ENCODE measurements at regions not wholly inside any gene's neighbourhood (a gene's known extent, or its start where the extent isn't known, plus 50 kb on each side); places are given as distances from the start of the nearest gene placed in this dataset.

- Histone ChIP-seq H3K9me3 (ENCODE audit: control insufficient read depth, insufficient read depth, low read depth, low read length) (no peaks in the 10 kb centered on the region), H3K4me1 (ENCODE audit: control insufficient read depth, insufficient read depth, low read length) (no peaks in the 10 kb centered on the region; the same call in 1 of the 2 replicates), H3K4me3 (ENCODE audit: low read depth, low read length) (no peak overlapping the region), H3K27ac (ENCODE audit: extremely low read depth, low read depth, low read length) (no peak overlapping the region), H3K36me3 (ENCODE audit: control insufficient read depth in 2 of 2, insufficient read depth in 1 of 2, low read length in 2 of 2) (no peaks in the 10 kb centered on the region)
- TF ChIP-seq ZNF433 (tag by site-specific recombination; IDR thresholded peaks at IDR 0.05; ENCODE audit: low read depth) (no peak), ZNF747 (tag by site-specific recombination; IDR thresholded peaks at IDR 0.05) (no peak), ZNF660 (tag by site-specific recombination; IDR thresholded peaks at IDR 0.05) (no peak), ZNF214 (tag by site-specific recombination; IDR thresholded peaks at IDR 0.05; ENCODE audit: borderline replicate concordance) (no peak), ZNF664 (tag by site-specific recombination; IDR thresholded peaks at IDR 0.05) (peak; percentile 75), ZBTB8A (tag by site-specific recombination; IDR thresholded peaks at IDR 0.05) (no peak)
- ChIA-PET POLR2A (interaction anchor here (0.6 kb wide), 1 partner anchor 72 kb away, joined by 3 read pairs; no protein-coding TSS in a partner anchor), CTCF (interaction anchor here (0.6 to 9.2 kb wide), 14 partner anchors 10 to 259 kb away, joined by 3 to 118 read pairs (median 8); no protein-coding TSS in a partner anchor)
Observed at GRCh38 chr6:41423002-41423401, 87.6 kb downstream of the NCR2 start.

GRCh38 chr6:41424370-41425058 lies 89.1 kb downstream of the NCR2 start:
- H3K27ac ChIP-seq (ENCODE audit: extremely low read depth, low read depth, low read length) = no peak overlapping the region
- POLR2A ChIA-PET = no interaction called here
- no peaks in the 10 kb centered on the region for H3K36me3 ChIP-seq (ENCODE audit: control insufficient read depth in 2 of 2, insufficient read depth in 1 of 2, low read length in 2 of 2)
- H3K9me3 ChIP-seq (ENCODE audit: control insufficient read depth, insufficient read depth, low read depth, low read length) = no peaks in the 10 kb centered on the region
- no peak overlapping the region for H3K4me3 ChIP-seq (ENCODE audit: low read depth, low read length)
- peaks cover 5% of the 10 kb centered on the region; the same call in 1 of the 2 replicates for H3K4me1 ChIP-seq (ENCODE audit: control insufficient read depth, insufficient read depth, low read length)
- CTCF ChIA-PET = interaction anchor here (0.5 to 9.2 kb wide), 64 partner anchors 8 to 713 kb away, joined by 3 to 118 read pairs (median 5); no protein-coding TSS in a partner anchor
- 0 out of 2 replicates have a peak, but pooled peaks have one; percentile 38 for TF ChIP-seq ZNF10 (tag by site-specific recombination; IDR thresholded peaks at IDR 0.05)
- TF ChIP-seq, protein P1, sequence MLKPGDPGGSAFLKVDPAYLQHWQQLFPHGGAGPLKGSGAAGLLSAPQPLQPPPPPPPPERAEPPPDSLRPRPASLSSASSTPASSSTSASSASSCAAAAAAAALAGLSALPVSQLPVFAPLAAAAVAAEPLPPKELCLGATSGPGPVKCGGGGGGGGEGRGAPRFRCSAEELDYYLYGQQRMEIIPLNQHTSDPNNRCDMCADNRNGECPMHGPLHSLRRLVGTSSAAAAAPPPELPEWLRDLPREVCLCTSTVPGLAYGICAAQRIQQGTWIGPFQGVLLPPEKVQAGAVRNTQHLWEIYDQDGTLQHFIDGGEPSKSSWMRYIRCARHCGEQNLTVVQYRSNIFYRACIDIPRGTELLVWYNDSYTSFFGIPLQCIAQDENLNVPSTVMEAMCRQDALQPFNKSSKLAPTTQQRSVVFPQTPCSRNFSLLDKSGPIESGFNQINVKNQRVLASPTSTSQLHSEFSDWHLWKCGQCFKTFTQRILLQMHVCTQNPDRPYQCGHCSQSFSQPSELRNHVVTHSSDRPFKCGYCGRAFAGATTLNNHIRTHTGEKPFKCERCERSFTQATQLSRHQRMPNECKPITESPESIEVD (tag by site-specific recombination; IDR thresholded peaks at IDR 0.05) = no peak; the same call in none of the 2 replicates
- no peak for TF ChIP-seq ZNF777 (tag by site-specific recombination; IDR thresholded peaks at IDR 0.05; ENCODE audit: borderline replicate concordance)
- TF ChIP-seq ZNF518A (tag by site-specific recombination; conservative IDR thresholded peaks at IDR 0.05; ENCODE audit: low read depth) = no peak
- TF ChIP-seq, protein P2, sequence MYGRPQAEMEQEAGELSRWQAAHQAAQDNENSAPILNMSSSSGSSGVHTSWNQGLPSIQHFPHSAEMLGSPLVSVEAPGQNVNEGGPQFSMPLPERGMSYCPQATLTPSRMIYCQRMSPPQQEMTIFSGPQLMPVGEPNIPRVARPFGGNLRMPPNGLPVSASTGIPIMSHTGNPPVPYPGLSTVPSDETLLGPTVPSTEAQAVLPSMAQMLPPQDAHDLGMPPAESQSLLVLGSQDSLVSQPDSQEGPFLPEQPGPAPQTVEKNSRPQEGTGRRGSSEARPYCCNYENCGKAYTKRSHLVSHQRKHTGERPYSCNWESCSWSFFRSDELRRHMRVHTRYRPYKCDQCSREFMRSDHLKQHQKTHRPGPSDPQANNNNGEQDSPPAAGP (tag by site-specific recombination; IDR thresholded peaks at IDR 0.05) = no peak
- no peak for TF ChIP-seq KLF1 (tag by site-specific recombination; IDR thresholded peaks at IDR 0.05)
- TF ChIP-seq ZBTB48 (tag by site-specific recombination; IDR thresholded peaks at IDR 0.05) = peak; percentile 45; the same call in 1 of the 2 replicates
- TF ChIP-seq ZNF221 (tag by site-specific recombination; IDR thresholded peaks at IDR 0.05; ENCODE audit: borderline replicate concordance) = no peak
- no peak for TF ChIP-seq ZNF350 (tag by site-specific recombination; IDR thresholded peaks at IDR 0.05)
- no peak for TF ChIP-seq ZNF398 (tag by site-specific recombination; IDR thresholded peaks at IDR 0.05)
- no peak for TF ChIP-seq ZNF558 (tag by site-specific recombination; IDR thresholded peaks at IDR 0.05)
- peak; percentile 41; the same call in 1 of the 2 replicates for TF ChIP-seq ZEB2 (tag by site-specific recombination; IDR thresholded peaks at IDR 0.05)
- TF ChIP-seq, protein P3, sequence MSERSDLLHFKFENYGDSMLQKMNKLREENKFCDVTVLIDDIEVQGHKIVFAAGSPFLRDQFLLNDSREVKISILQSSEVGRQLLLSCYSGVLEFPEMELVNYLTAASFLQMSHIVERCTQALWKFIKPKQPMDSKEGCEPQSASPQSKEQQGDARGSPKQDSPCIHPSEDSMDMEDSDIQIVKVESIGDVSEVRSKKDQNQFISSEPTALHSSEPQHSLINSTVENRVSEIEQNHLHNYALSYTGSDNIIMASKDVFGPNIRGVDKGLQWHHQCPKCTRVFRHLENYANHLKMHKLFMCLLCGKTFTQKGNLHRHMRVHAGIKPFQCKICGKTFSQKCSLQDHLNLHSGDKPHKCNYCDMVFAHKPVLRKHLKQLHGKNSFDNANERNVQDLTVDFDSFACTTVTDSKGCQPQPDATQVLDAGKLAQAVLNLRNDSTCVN (tag by site-specific recombination; optimal IDR thresholded peaks at IDR 0.05) = no peak
- no peak for TF ChIP-seq ZNF423 (tag by site-specific recombination; IDR thresholded peaks at IDR 0.05)
- TF ChIP-seq ZSCAN30 (tag by site-specific recombination; IDR thresholded peaks at IDR 0.05) = 0 out of 2 replicates have a peak, but pooled peaks have one; percentile 27
- no peak for TF ChIP-seq ZNF792 (tag by site-specific recombination; IDR thresholded peaks at IDR 0.05)
